ENCODE measurements at regions not wholly inside any gene's neighbourhood (a gene's known extent, or its start where the extent isn't known, plus 50 kb on each side); places are given as distances from the start of the nearest gene placed in this dataset.

DNA sequence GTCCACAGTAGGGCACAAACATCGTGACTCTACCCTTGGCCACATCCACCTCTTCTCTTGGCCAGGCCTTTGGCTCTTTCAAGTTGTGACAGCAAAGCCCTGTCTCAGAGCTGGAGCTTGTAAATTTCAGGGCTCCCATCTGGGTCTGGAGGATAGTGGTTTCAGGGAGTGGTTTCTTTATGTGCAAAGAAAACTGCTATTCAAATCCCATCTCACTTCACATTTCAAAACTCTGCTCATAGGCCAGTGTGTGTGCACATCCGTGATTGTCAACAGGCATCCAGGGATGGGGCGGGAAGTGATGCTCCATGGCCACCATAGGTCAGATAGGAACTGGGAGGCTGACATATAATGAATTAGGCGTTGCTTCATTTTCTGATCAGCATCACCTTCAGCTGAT lies 107.8 kb upstream of the IL12B start:
- Mint-ChIP-seq H3K4me1 (peaks cover 2% of the 10 kb centered on the region), H3K36me3 (no peaks in the 10 kb centered on the region), H3K9me3 (no peaks in the 10 kb centered on the region), H3K27ac (no peak overlapping the region), H3K27me3 (peaks cover 48% of the 10 kb centered on the region), H3K4me3 (no peak overlapping the region)
- CTCF ChIA-PET, result no interaction called here
- no peak for DNase-seq

- DNase-seq, result no peak
- Mint-ChIP-seq H3K9me3 (no peaks in the 10 kb centered on the region), H3K27me3 (peaks cover 38% of the 10 kb centered on the region), H3K36me3 (no peaks in the 10 kb centered on the region), H3K4me1 (peaks cover 2% of the 10 kb centered on the region), H3K4me3 (no peak overlapping the region), H3K27ac (no peak overlapping the region)
- CTCF ChIA-PET, result no interaction called here
Measured at GRCh38 chr5:159439002-159439401, 108.7 kb upstream of the IL12B start.

GRCh38 chr5:159440235-159440634 lies 109.9 kb upstream of the IL12B start:
- H3K4me3 Mint-ChIP-seq, result no peak overlapping the region
- H3K9me3 Mint-ChIP-seq, result no peaks in the 10 kb centered on the region
- H3K27ac Mint-ChIP-seq, result no peak overlapping the region
- no peaks in the 10 kb centered on the region for H3K36me3 Mint-ChIP-seq
- no peak for DNase-seq
- peaks cover 7% of the 10 kb centered on the region for H3K4me1 Mint-ChIP-seq
- CTCF ChIA-PET, result no interaction called here
- H3K27me3 Mint-ChIP-seq, result peaks cover 45% of the 10 kb centered on the region

DNA sequence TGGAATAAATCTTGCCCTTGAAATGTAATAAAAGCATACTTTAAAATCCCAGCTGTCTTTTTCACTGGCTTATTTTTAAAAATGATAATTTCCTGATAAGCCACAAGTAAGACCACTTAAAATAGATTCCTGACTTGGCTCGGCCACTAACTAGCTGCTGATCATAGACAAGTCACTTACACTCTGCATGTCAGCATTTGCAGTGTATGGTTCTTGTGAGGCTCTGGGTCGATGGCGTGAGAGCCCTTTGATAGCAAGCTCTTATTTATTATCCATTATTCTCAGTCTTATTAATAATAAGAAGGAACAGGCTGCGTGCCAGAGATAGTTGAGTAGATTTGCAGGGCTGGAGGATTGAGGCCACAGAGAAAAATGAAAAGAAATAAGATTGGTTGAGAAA lies 110.7 kb upstream of the IL12B start:
- H3K27ac Mint-ChIP-seq, result no peak overlapping the region
- H3K36me3 Mint-ChIP-seq, result no peaks in the 10 kb centered on the region
- CTCF ChIA-PET, result interaction anchor here (0.6 to 1.4 kb wide), 2 partner anchors 154 to 404 kb away, joined by 3 read pairs; no protein-coding TSS in a partner anchor
- H3K4me3 Mint-ChIP-seq, result no peak overlapping the region
- no peaks in the 10 kb centered on the region for H3K9me3 Mint-ChIP-seq
- peaks cover 7% of the 10 kb centered on the region for H3K4me1 Mint-ChIP-seq
- DNase-seq, result no peak
- H3K27me3 Mint-ChIP-seq, result peaks cover 49% of the 10 kb centered on the region

DNA sequence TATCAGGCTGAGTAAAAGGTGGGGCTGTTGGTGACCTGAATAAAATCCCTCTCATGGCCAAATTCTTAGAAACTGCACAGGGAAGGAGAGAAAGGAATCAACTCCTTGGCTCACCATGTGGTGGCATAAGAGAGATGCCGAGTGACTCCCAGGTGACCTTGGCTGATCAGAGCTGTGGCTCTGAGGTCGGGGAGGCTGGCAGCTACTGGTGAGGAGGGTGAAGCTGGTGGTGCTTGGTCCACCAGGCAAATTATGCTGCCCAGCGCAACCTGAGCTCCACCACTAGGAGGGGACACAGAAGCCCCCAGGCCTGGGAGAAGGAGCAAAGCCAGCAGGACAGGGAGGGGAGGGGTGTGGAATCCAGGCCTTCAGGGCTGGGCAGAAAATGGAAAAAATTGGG lies 111.2 kb upstream of the IL12B start:
- no peak for DNase-seq
- Mint-ChIP-seq H3K9me3 (no peaks in the 10 kb centered on the region), H3K36me3 (no peaks in the 10 kb centered on the region), H3K27me3 (peaks cover 49% of the 10 kb centered on the region), H3K4me1 (peaks cover 7% of the 10 kb centered on the region), H3K27ac (no peak overlapping the region), H3K4me3 (no peak overlapping the region)
- CTCF ChIA-PET, result interaction anchor here (0.9 to 1.4 kb wide), 3 partner anchors 11 to 929 kb away, joined by 3 read pairs; no protein-coding TSS in a partner anchor

- no peak overlapping the region for H3K27ac Mint-ChIP-seq
- H3K4me1 Mint-ChIP-seq, result peaks cover 7% of the 10 kb centered on the region
- H3K4me3 Mint-ChIP-seq, result no peak overlapping the region
- no peaks in the 10 kb centered on the region for H3K9me3 Mint-ChIP-seq
- no peak for DNase-seq
- CTCF ChIA-PET, result interaction anchor here (0.9 to 1.8 kb wide), 6 partner anchors 10 to 928 kb away, joined by 3 to 8 read pairs (median 3); no protein-coding TSS in a partner anchor
- H3K36me3 Mint-ChIP-seq, result no peaks in the 10 kb centered on the region
- peaks cover 52% of the 10 kb centered on the region for H3K27me3 Mint-ChIP-seq
Measured at GRCh38 chr5:159442206-159442850, 112.0 kb upstream of the IL12B start.

DNA sequence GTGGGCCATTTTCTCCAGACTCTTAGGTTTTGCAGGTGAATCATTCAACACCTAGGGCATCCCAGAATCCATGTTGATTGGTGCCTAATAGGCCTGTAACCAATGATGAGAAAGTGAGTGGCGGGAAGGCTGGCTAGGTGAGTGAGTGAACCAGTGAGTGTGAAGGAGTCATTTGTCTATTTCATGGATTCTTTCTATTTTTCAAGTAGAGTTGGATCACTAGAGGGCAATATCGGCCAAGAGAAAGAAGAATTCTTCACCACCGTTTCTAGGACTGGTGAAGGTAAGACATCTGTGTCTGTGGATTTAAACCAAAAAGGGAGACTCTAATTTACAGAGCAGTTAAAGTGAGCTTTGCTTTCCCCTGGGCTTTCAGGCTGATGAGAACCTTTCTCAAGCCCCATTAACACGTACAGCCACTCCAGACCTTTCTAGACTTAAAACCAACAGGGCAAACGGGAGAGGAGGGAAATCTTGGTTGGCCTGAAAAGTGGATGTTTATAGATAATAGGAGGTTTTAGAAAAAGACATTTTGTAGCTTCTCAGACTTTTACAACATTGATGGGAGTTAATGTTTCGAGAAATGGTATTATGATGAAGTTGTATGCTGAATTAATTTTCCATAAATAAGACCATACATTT lies 114.3 kb upstream of the IL12B start:
- Mint-ChIP-seq H3K27me3 (peaks cover 60% of the 10 kb centered on the region), H3K4me3 (no peak overlapping the region), H3K9me3 (no peaks in the 10 kb centered on the region), H3K27ac (no peak overlapping the region), H3K36me3 (no peaks in the 10 kb centered on the region), H3K4me1 (peaks cover 7% of the 10 kb centered on the region)
- CTCF ChIA-PET, result interaction anchor here (0.6 to 3.3 kb wide), 6 partner anchors 32 to 543 kb away, joined by 3 to 17 read pairs (median 6); no protein-coding TSS in a partner anchor
- DNase-seq, result no peak

GRCh38 chr5:159447116-159447515 lies 116.8 kb upstream of the IL12B start:
- Mint-ChIP-seq H3K4me3 (no peak overlapping the region), H3K27ac (no peak overlapping the region), H3K36me3 (no peaks in the 10 kb centered on the region), H3K4me1 (peaks cover 5% of the 10 kb centered on the region), H3K27me3 (peaks cover 72% of the 10 kb centered on the region), H3K9me3 (no peaks in the 10 kb centered on the region)
- CTCF ChIA-PET, result interaction anchor here (0.9 to 1.0 kb wide), 2 partner anchors 540 to 575 kb away, joined by 3 read pairs; no protein-coding TSS in a partner anchor
- no peak for DNase-seq

DNA sequence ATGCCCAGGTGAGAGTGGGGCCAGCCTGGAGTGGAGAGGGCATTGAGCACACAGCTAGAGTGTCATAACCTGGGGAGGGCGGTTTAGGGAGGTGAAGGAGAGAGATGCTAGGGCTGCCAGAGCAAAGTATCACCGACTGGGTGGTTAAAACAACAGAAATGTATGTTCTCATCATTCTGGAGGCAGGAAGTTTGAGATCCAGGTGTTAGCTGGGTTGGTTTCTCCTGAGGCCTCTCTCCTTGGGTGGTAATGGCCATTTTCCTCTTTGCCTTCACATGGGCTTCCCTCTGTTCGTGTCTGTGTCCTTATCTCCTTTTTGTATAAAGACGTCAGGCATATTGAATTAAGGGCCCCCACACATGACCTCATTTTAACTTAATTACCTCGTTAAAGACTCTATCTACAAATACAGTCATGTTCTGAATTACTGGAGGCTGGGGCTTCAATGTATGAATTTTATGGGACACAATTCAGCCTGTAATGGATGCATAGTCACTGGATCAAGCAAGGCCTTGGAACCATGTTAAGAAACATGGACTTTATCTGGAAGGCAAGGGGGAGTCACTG lies 118.6 kb upstream of the IL12B start:
- Mint-ChIP-seq H3K4me1 (peaks cover 5% of the 10 kb centered on the region), H3K4me3 (no peak overlapping the region), H3K27me3 (peaks cover 81% of the 10 kb centered on the region), H3K9me3 (no peaks in the 10 kb centered on the region), H3K27ac (no peak overlapping the region), H3K36me3 (no peaks in the 10 kb centered on the region)
- CTCF ChIA-PET, result no interaction called here
- DNase-seq, result no peak

- no peak overlapping the region for H3K27ac Mint-ChIP-seq
- peaks cover 85% of the 10 kb centered on the region for H3K27me3 Mint-ChIP-seq
- DNase-seq, result no peak
- CTCF ChIA-PET, result no interaction called here
- H3K9me3 Mint-ChIP-seq, result no peaks in the 10 kb centered on the region
- no peaks in the 10 kb centered on the region for H3K36me3 Mint-ChIP-seq
- no peak overlapping the region for H3K4me3 Mint-ChIP-seq
- H3K4me1 Mint-ChIP-seq, result no peaks in the 10 kb centered on the region
Measured at GRCh38 chr5:159449925-159450324, 119.6 kb upstream of the IL12B start.

DNA sequence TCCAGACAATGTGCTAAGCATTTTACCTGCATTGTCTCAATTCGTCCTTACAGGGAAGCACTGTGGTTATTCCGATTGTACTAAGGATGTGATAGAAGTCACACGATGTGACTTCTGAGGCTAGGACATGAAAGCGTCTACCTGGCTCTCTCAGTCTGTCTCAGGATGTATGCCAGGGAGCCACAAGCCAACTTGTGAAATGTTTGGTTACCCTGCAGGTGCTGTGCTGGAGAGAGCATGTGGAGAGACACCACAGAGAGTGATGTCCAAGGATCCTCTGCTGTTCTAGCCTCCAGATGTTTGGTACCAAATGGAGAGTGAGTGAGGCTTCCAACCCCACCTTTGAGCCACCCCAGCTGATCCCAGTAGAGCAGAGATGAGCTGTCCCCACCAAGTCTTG lies 120.1 kb upstream of the IL12B start:
- DNase-seq, result no peak
- Mint-ChIP-seq H3K4me1 (no peaks in the 10 kb centered on the region), H3K36me3 (no peaks in the 10 kb centered on the region), H3K4me3 (no peak overlapping the region), H3K27me3 (peaks cover 83% of the 10 kb centered on the region), H3K9me3 (no peaks in the 10 kb centered on the region), H3K27ac (no peak overlapping the region)
- CTCF ChIA-PET, result interaction anchor here (1.6 kb wide), 1 partner anchor 293 kb away, joined by 3 read pairs; no protein-coding TSS in a partner anchor

GRCh38 chr5:159451197-159452052 lies 121.1 kb upstream of the IL12B start:
- Mint-ChIP-seq H3K36me3 (no peaks in the 10 kb centered on the region), H3K27ac (no peak overlapping the region), H3K9me3 (no peaks in the 10 kb centered on the region), H3K4me3 (no peak overlapping the region), H3K27me3 (peaks cover 77% of the 10 kb centered on the region), H3K4me1 (peaks cover 3% of the 10 kb centered on the region)
- DNase-seq, result no peak
- CTCF ChIA-PET, result interaction anchor here (0.9 to 1.6 kb wide), 4 partner anchors 8 to 294 kb away, joined by 3 read pairs; no protein-coding TSS in a partner anchor

DNA sequence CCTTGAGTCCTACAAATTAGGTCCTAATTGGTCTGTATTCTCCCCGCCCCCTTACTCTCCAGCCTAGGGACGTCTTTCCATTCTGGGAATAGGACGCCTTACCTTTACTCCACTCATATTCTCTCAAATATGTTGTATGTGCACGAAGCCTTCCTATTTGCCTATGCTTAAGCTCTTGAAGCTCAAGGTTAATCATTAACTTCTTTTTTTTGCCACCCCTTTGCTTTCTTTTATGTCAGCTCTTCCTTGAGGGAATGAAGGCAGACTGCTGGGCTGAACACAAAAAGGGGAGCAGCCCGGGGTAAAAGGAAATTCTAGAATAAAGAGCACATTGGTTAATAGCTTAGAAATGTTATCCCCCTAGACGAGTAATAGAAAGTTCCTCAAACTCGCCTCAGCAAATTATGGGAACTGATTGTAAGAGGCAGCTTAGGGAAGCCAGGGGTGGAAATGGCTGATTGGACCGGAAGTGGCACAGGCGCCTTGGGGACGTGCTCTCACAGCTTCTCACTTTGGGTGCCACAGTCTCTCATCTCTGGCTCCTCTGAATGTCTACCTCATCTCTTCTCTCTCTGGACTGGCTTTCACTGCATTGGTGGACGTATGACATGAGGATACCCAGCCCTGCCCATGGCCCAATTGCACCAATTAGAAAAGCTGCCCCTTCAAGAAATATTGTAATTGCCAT lies 122.3 kb upstream of the IL12B start:
- Mint-ChIP-seq H3K27ac (no peak overlapping the region), H3K4me3 (no peak overlapping the region), H3K4me1 (peaks cover 13% of the 10 kb centered on the region), H3K27me3 (peaks cover 71% of the 10 kb centered on the region), H3K9me3 (no peaks in the 10 kb centered on the region), H3K36me3 (no peaks in the 10 kb centered on the region)
- DNase-seq, result no peak
- CTCF ChIA-PET, result interaction anchor here (0.6 to 1.4 kb wide), 3 partner anchors 10 to 1635 kb away, joined by 3 read pairs; no protein-coding TSS in a partner anchor
